ENCODE measurements at regions not wholly inside any gene's neighbourhood (a gene's known extent, or its start where the extent isn't known, plus 50 kb on each side); places are given as distances from the start of the nearest gene placed in this dataset.

DNA sequence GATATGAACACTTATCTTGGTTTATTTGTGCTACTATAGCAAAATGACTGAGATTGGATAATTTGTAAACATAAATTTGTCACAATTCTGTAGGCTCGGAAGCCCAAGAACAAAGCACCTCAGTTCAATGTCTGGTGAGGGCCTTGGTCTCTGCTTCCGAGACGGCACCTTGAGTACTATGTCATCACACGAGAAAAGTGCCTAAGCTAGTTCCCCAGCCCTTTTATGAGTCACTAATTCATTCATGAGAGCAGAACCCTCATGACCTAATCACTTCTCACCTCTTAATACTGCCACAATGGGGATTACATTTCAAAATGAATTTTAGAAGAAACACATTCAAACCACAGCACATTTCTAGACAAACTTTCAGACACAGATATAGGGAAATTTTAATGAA lies 52.0 kb upstream of the PRSS1 start:
- no peak for ATAC-seq (ENCODE audit: low read depth)

More for the DNA sequence above, 52.0 kb upstream of the PRSS1 start:
- no peak for DNase-seq
- H3K14ac ChIP-seq (replicated peaks; ENCODE audit: low read depth, low read length) = no peak overlapping the region
- no peak overlapping the region for H4K8ac ChIP-seq (ENCODE audit: low read depth in 2 of 2, low read length in 2 of 2)
- H3K4me1 ChIP-seq (ENCODE audit: control insufficient read depth, insufficient read depth, low read length) = no peaks in the 10 kb centered on the region
- no peak overlapping the region for H2AK5ac ChIP-seq (ENCODE audit: low read depth, low read length)
- no peak overlapping the region for H4K91ac ChIP-seq (ENCODE audit: insufficient read depth, low read depth, low read length)
- no peak overlapping the region for H4K5ac ChIP-seq (ENCODE audit: low read depth, low read length)
- H3K4me2 ChIP-seq (ENCODE audit: low read depth, low read length) = no peak overlapping the region
- H2BK120ac ChIP-seq (ENCODE audit: low read depth, low read length) = no peak overlapping the region
- no peak overlapping the region for H3K9ac ChIP-seq (ENCODE audit: low read depth, low read length)
- H3K56ac ChIP-seq (ENCODE audit: extremely low read depth, insufficient read depth, low read length) = no peak overlapping the region
- no peak overlapping the region for H3K27ac ChIP-seq (ENCODE audit: insufficient read depth, low read length)
- in situ Hi-C loops (cut with MboI; ENCODE audit: low sequenced_read_pairs) (no loop called here), dilution Hi-C loops (cut with HindIII; ENCODE audit: low sequenced_read_pairs, unreplicated experiment) (no loop called here), intact Hi-C loops (cut with micrococcal nuclease) (no loop called here)
- no peaks in the 10 kb centered on the region for H3K36me3 ChIP-seq (ENCODE audit: control insufficient read depth, insufficient read depth, low read length)
- ChIA-PET POLR2A (ENCODE audit: unreplicated experiment) (no interaction called here), CTCF (no interaction called here)
- H3K9me3 ChIP-seq (ENCODE audit: control insufficient read depth, insufficient read depth, low read length) = no peaks in the 10 kb centered on the region
- no peaks in the 10 kb centered on the region for H3K9me1 ChIP-seq (ENCODE audit: insufficient read depth, low read length)
- no peak overlapping the region for H3K4ac ChIP-seq (ENCODE audit: low read depth, low read length)
- no peak overlapping the region for H3K23ac ChIP-seq (ENCODE audit: low read depth, low read length)
- no peak for TF ChIP-seq CEBPB (IDR thresholded peaks at IDR 0.05; ENCODE audit: low read depth, low read length)
- TF ChIP-seq RFX5 (IDR thresholded peaks at IDR 0.05; ENCODE audit: low read depth, low read length) = no peak
- TF ChIP-seq RAD21 (IDR thresholded peaks at IDR 0.05; ENCODE audit: low read length) = no peak
- no peak for TF ChIP-seq BHLHE40 (IDR thresholded peaks at IDR 0.05; ENCODE audit: low read depth, low read length)
- TF ChIP-seq NFE2L2 (IDR thresholded peaks at IDR 0.05; ENCODE audit: low read depth, low read length) = no peak
- H3K4me3 ChIP-seq (ENCODE audit: insufficient read depth, low read depth, low read length) = no peak overlapping the region
- no peak overlapping the region for H2AFZ ChIP-seq (replicated peaks; ENCODE audit: low read length, poor library complexity)
- BruUV-seq (replicated peaks) = no TSS peak
- no peaks in the 10 kb centered on the region for H3K27me3 ChIP-seq (ENCODE audit: control insufficient read depth, insufficient read depth, low read length)
- WGBS, 2 experiments (ENCODE audit: extremely low coverage in 2 of 2, insufficient read length in 1 of 2) = no CpG with 5 or more reads among the region's 4 CpGs
- no peak overlapping the region for H3K18ac ChIP-seq (ENCODE audit: low read depth, low read length)
- no peak overlapping the region for H2BK20ac ChIP-seq (ENCODE audit: low read depth, low read length)
- H2AK9ac ChIP-seq (replicated peaks; ENCODE audit: low read depth, low read length, poor library complexity) = no peak overlapping the region
- H2BK5ac ChIP-seq (ENCODE audit: low read depth, low read length, poor library complexity, severe bottlenecking) = no peak overlapping the region
- H2BK15ac ChIP-seq (ENCODE audit: low read depth, low read length) = no peak overlapping the region
- H4K20me1 ChIP-seq (ENCODE audit: insufficient read depth, low read length) = no peaks in the 10 kb centered on the region
- no peaks in the 10 kb centered on the region for H3K79me1 ChIP-seq (ENCODE audit: low read depth in 1 of 2, low read length in 2 of 2)
